ENCODE measurements at regions not wholly inside any gene's neighbourhood (a gene's known extent, or its start where the extent isn't known, plus 50 kb on each side); places are given as distances from the start of the nearest gene placed in this dataset.

DNA sequence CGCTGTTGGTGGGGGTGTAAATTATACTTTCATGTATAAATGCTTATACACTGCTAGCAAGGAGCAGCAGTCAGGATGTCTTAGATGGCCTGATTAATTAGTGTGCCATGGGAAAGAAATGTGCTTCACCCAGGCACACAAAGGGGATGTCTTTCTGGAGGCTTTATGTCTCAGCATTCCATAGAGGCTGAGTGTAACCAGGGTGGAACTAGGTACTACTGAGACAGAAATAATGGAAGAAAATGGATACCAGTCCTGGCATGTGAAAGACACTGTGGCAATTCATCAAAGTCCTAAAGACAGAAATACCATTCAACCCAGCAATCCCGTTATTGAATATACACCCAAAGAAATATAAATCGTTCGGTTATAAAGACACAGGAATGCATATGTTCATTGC lies 52.5 kb downstream of the PF4 start:
- DNase-seq = no peak

DNA sequence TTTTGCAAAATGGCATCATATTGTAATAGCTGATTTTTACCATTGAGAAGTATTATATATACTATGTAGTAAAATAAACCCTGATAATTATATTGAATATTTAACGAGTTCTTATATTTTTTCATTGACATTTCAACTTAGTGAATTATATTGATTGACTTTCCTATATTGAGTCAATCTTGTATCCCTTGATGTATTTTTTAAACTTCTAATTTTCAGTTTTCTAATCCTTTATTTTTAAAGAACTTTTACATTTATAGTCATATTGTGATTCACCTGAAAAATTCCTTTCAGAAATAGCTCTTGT lies 54.4 kb downstream of the CXCL1 start:
- no peak for DNase-seq

DNA sequence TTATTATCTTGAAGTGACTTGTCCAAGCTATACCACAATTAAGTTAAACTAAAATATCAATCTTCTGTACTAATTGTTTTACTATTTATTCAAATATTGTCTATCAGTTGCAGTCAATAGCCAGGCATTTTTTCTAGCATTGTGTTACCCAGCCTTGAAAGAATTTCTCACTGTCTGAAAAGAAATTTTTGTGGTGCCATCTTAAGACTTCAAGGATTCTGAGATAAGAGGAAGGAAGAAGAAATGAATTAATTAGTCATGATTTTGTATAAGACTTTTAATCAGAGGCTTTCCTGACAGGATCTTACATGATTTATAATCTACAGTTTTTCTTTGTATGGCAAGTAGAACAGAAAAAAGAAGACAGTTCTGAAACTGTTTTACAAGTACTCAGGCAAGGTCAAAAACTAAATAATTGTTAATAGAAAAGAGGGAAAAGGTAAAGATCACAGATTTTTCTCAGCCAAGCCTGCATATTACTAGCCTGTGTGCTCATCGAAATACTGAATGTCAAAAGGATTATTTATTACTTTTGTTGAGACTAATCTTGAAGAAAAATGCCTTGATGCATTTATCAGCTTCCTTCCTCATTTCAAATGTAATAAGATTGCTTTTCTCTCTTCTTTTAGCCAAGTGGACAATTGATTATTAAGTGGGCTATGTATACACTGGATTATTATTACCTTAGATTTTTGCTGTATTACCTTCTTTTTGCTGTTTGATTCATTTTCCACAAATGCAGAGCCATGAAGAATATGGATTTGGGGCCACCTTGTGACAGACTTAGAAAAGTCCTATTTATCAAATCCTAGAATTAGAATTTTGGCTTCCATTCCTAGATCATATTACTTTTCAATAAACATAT lies 53.8 kb downstream of the CXCL1 start:
- DNase-seq = peak; percentile 25

DNA sequence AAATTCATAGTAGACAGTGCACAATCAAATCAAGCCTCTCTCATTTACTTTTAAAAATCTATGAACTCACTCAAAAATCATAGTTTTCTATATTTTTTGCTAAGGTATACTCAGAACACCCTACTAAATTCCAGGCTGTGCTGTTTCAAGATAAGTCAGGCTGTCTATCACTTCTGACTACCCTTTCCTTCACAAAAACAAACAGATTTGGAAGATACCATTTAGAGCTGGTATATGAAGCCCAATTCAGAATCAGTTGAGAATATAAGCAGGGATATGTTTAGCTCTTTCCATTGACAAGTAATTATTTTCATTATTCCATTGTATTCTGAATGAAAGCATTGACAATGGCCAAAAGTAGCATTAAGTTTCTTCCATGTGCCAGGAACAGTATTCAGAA lies 53.1 kb downstream of the CXCL1 start:
- no peak for DNase-seq

Measured in MV-4-11 (cell line).